ENCODE measurements at regions not wholly inside any gene's neighbourhood (a gene's known extent, or its start where the extent isn't known, plus 50 kb on each side); places are given as distances from the start of the nearest gene placed in this dataset.

- no peak for TF ChIP-seq EP300 (IDR thresholded peaks at IDR 0.05)
- no peak for TF ChIP-seq POLR2A (IDR thresholded peaks at IDR 0.05)
- TF ChIP-seq CTCF (IDR thresholded peaks at IDR 0.05), result no peak
Measured at GRCh38 chr21:18089786-18090185, 154.8 kb upstream of the CHODL start.

GRCh38 chr21:18070392-18070791, 174.2 kb upstream of the CHODL start:
- no peaks in the 10 kb centered on the region for H3K36me3 ChIP-seq

More at GRCh38 chr21:18089786-18090185, 154.8 kb upstream of the CHODL start:
- no peak overlapping the region for H3K4me3 ChIP-seq
- 12 to 94% methylated on average over 1 of the region's 1 CpG for WGBS, 2 donors
- H3K9me3 ChIP-seq, result peaks cover 0 to 13% (median 3%) of the 10 kb centered on the region in 4 donors
- no peaks in the 10 kb centered on the region for H3K27me3 ChIP-seq
- no peak for DNase-seq (ENCODE audit: low spot score in 2 of 2)
- no peak overlapping the region for H3K27ac ChIP-seq
- no peaks in the 10 kb centered on the region for H3K36me3 ChIP-seq
- no peaks in the 10 kb centered on the region for H3K4me1 ChIP-seq

DNA sequence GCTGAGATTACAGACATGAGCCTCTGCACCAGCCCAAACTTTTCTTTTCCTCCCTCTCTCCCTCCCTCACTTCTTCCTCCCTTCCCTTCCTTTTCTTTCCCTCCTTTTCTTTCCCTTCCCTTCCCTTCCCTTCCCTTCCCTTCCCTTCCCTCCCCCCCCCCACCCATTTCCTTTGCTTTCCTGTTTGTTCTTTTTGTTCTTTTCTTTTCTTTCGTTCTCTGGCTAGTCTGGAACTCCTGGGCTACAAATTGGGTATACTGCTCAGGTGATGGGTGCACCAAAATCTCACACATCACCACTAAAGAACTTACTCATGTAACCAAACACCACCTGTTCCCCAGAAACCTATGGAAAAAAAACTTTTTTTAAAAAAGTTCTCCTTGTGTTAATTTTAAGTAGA, 174.8 kb upstream of the CHODL start:
- H3K4me3 ChIP-seq, result no peak overlapping the region
- no peaks in the 10 kb centered on the region for H3K27me3 ChIP-seq
- no peaks in the 10 kb centered on the region for H3K36me3 ChIP-seq
- no peak for DNase-seq (ENCODE audit: low spot score in 2 of 2)
- no peaks in the 10 kb centered on the region for H3K9me3 ChIP-seq
- no peaks in the 10 kb centered on the region for H3K4me1 ChIP-seq
- WGBS, 2 donors, result 62 to 76% methylated on average over 1 of the region's 1 CpG
- TF ChIP-seq EP300 (IDR thresholded peaks at IDR 0.05) (no peak), POLR2A (IDR thresholded peaks at IDR 0.05) (no peak), CTCF (IDR thresholded peaks at IDR 0.05) (no peak)
- no peak overlapping the region for H3K27ac ChIP-seq

More at GRCh38 chr21:18070392-18070791, 174.2 kb upstream of the CHODL start:
- TF ChIP-seq EP300 (IDR thresholded peaks at IDR 0.05), result no peak
- no peak for TF ChIP-seq CTCF (IDR thresholded peaks at IDR 0.05)
- TF ChIP-seq POLR2A (IDR thresholded peaks at IDR 0.05), result no peak
- H3K27ac ChIP-seq, result no peak overlapping the region
- no peaks in the 10 kb centered on the region for H3K27me3 ChIP-seq
- WGBS, 2 donors, result 61 to 76% methylated on average over 4 of the region's 4 CpGs
- no peaks in the 10 kb centered on the region for H3K4me1 ChIP-seq
- no peak overlapping the region for H3K4me3 ChIP-seq
- no peaks in the 10 kb centered on the region for H3K9me3 ChIP-seq
- DNase-seq (ENCODE audit: low spot score in 2 of 2), result no peak

- H3K27me3 ChIP-seq, result no peaks in the 10 kb centered on the region
- no peak overlapping the region for H3K27ac ChIP-seq
- H3K4me3 ChIP-seq, result no peak overlapping the region
- no peak for TF ChIP-seq EP300 (IDR thresholded peaks at IDR 0.05)
- no peak for TF ChIP-seq CTCF (IDR thresholded peaks at IDR 0.05)
- TF ChIP-seq POLR2A (IDR thresholded peaks at IDR 0.05), result no peak
- no peak for DNase-seq (ENCODE audit: low spot score in 2 of 2)
- no peaks in the 10 kb centered on the region for H3K36me3 ChIP-seq
- WGBS, 2 donors, result 52 to 74% methylated on average over 1 of the region's 1 CpG
- H3K4me1 ChIP-seq, result no peaks in the 10 kb centered on the region
- no peaks in the 10 kb centered on the region for H3K9me3 ChIP-seq
Measured at GRCh38 chr21:18060402-18060801, 184.2 kb upstream of the CHODL start.

GRCh38 chr21:18058731-18059398, 185.8 kb upstream of the CHODL start:
- TF ChIP-seq CTCF (IDR thresholded peaks at IDR 0.05), result no peak
- no peak for TF ChIP-seq POLR2A (IDR thresholded peaks at IDR 0.05)
- no peak for TF ChIP-seq EP300 (IDR thresholded peaks at IDR 0.05)
- no peak for DNase-seq (ENCODE audit: low spot score in 2 of 2)
- Histone ChIP-seq H3K4me3 (no peak overlapping the region), H3K4me1 (no peaks in the 10 kb centered on the region), H3K27me3 (no peaks in the 10 kb centered on the region), H3K36me3 (no peaks in the 10 kb centered on the region), H3K9me3 (no peaks in the 10 kb centered on the region), H3K27ac (no peak overlapping the region)
- 78 to 88% methylated on average over 3 of the region's 3 CpGs for WGBS, 2 donors
